ENCODE measurements at regions not wholly inside any gene's neighbourhood (a gene's known extent, or its start where the extent isn't known, plus 50 kb on each side); places are given as distances from the start of the nearest gene placed in this dataset.

DNA sequence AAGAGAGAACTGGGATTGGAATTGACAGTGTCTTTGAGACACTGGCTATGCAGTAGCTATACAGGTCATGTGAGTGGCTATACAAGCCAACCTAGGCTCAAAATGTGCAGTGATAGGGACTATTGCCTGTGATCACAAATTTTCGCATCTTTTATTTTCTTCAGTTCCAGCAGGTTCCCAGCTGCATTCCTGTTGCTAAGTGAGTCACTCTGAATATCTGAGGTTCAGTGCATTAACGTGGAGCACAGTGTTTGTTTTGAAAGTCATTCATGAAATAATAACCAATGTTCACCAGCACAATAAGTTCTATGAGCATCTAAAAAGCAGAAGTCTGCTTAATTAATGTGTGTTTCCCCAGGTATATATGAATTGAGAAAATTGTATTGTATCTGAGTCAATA is 1236.0 kb upstream of the CELF2 start:
- TF ChIP-seq GATA2 (IDR thresholded peaks at IDR 0.05; ENCODE audit: low read depth, low read length) (no peak), GATA3 (IDR thresholded peaks at IDR 0.05; ENCODE audit: low read depth, low read length) (no peak)

Measured in SH-SY5Y (cell line).